A549 (cell line): ENCODE measurements at regions not wholly inside any gene's neighbourhood (a gene's known extent, or its start where the extent isn't known, plus 50 kb on each side); places are given as distances from the start of the nearest gene placed in this dataset.

Experiments
- ATAC-seq, 2 experiments: fragments of 200-7000 bp in 1 of 2; fragments of >200 bp in 1 of 2; cut with Nextera tagmentation in 1 of 2; cut with Tn5 transposase in 1 of 2; 3 replicates each; pipeline versions ENCODE4 v1.8.0 to v1.9.1; 2018 to 2020; ENCODE audit warnings: mild to moderate bottlenecking in 1 of 2, moderate library complexity in 1 of 2
- CTCF ChIA-PET: fragments of 300-600 bp; sonication (Branson Sonifier 250); formaldehyde crosslinking; extraction: SDS; loops from one replicate; lab custom pipeline; 2021; ENCODE audit warnings: antibody characterized with exemption, inconsistent platforms; lab: Yijun Ruan, JAX
- POLR2A ChIA-PET: fragments of 350-600 bp; formaldehyde crosslinking; extraction: SDS; loops from one replicate; lab custom pipeline; 2021; ENCODE audit warnings: antibody characterized with exemption, inconsistent platforms; lab: Yijun Ruan, JAX
- DNase-seq, 2 experiments: peaks; one replicate each; pipeline versions ENCODE4 v3.0.0 to v3.0.0-alpha.2; 2011 to 2016; ENCODE audit warnings: low read depth in 1 of 2, low spot score in 1 of 2
- FAIRE-seq: peaks from 2 replicates; lab custom pipeline; 2011; peaks lifted over from hg19 to GRCh38; lab: Jason Lieb, UNC
- H3K27ac ChIP-seq, 2 experiments: fragments of >200 bp; sonication (Bioruptor Twin); formaldehyde crosslinking; 3 replicates each; pipeline ENCODE4 v1.5.1; 2016 to 2017
- H3K4me1 ChIP-seq: fragments of >200 bp; sonication (Bioruptor Twin); formaldehyde crosslinking; 3 replicates; pipeline ENCODE4 v1.6.1; 2016
- H3K4me2 ChIP-seq: fragments of >200 bp; sonication (Bioruptor Twin); formaldehyde crosslinking; 3 replicates; pipeline ENCODE4 v1.6.1; 2016
- H3K4me3 ChIP-seq: fragments of >200 bp; sonication (Bioruptor Twin); formaldehyde crosslinking; 3 replicates; pipeline ENCODE4 v1.5.1; 2016
- H3K9me3 ChIP-seq: fragments of >200 bp; sonication (Bioruptor Twin); formaldehyde crosslinking; 3 replicates; pipeline ENCODE4 v1.6.1; 2016
- CBX2 ChIP-seq: fragments of 200-600 bp; sonication (generic); IDR thresholded peaks from 2 replicates; pipeline ENCODE4 v1.6.1; 2016; ENCODE audit warnings: low read depth, mild to moderate bottlenecking, borderline replicate concordance
- ESRRA ChIP-seq: fragments of 150-350 bp; IDR thresholded peaks from 2 replicates; pipeline ENCODE4 v1.6.1; 2014; ENCODE audit warnings: mild to moderate bottlenecking, low read length, borderline replicate concordance
- FOSL2 ChIP-seq, 2 experiments: fragments of 450-650 bp in 1 of 2; fragments of >200 bp in 1 of 2; sonication (Bioruptor Twin) in 1 of 2; formaldehyde crosslinking; IDR thresholded peaks; 2 replicates each; pipeline versions ENCODE4 v1.5.0 to v1.6.1; 2016 to 2020; ENCODE audit warnings: mild to moderate bottlenecking in 1 of 2, moderate library complexity in 1 of 2
- FOXS1 ChIP-seq: fragments of 250-450 bp; sonication (Bioruptor Pico); IDR thresholded peaks from 2 replicates; pipeline ENCODE4 v1.5.0; 2020; ENCODE audit warnings: mild to moderate bottlenecking, moderate library complexity
- HOXB13 ChIP-seq: fragments of 250-450 bp; sonication (Bioruptor Pico); IDR thresholded peaks from 2 replicates; pipeline ENCODE4 v1.5.0; 2020; ENCODE audit warnings: low read depth, mild to moderate bottlenecking, moderate library complexity
- JUN ChIP-seq, 2 experiments: fragments of >200 bp; sonication (Bioruptor Twin); formaldehyde crosslinking; IDR thresholded peaks; 2 replicates in 1 of 2; 3 replicates in 1 of 2; pipeline ENCODE4 v1.6.1; 2016 to 2017
- KDM1A ChIP-seq: fragments of 200-600 bp; sonication (generic); IDR thresholded peaks from 2 replicates; pipeline ENCODE4 v1.6.1; 2016; ENCODE audit warnings: low read depth, mild to moderate bottlenecking
- KDM5A ChIP-seq: fragments of 200-600 bp; sonication (generic); IDR thresholded peaks from 2 replicates; pipeline ENCODE4 v1.6.1; 2016; ENCODE audit warnings: antibody characterized with exemption, mild to moderate bottlenecking
- MAX ChIP-seq: IDR thresholded peaks from 2 replicates; pipeline ENCODE4 v1.6.1; 2012
- NFE2L2 ChIP-seq: fragments of 150-350 bp; conservative IDR thresholded peaks from 2 replicates; pipeline ENCODE4 v1.6.1; 2014; ENCODE audit warnings: low read length
- POLR2A ChIP-seq: IDR thresholded peaks from 2 replicates; pipeline ENCODE4 v1.6.1; 2012; ENCODE audit warnings: mild to moderate bottlenecking, low read length
- POLR2AphosphoS2 ChIP-seq: conservative IDR thresholded peaks from 2 replicates; pipeline ENCODE4 v1.6.1; 2012; ENCODE audit warnings: low read length, improper control_type of control experiment, inconsistent platforms
- REST ChIP-seq: fragments of 200-600 bp; sonication (generic); IDR thresholded peaks from 2 replicates; pipeline ENCODE4 v1.6.1; 2016; ENCODE audit warnings: antibody characterized with exemption, mild to moderate bottlenecking, moderate library complexity
- RNF2 ChIP-seq: fragments of 200-600 bp; sonication (generic); IDR thresholded peaks from 2 replicates; pipeline ENCODE4 v1.6.1; 2016; ENCODE audit warnings: low read depth, mild to moderate bottlenecking, antibody characterized with exemption, moderate library complexity, borderline replicate concordance
- SREBF2 ChIP-seq: fragments of 450-650 bp; IDR thresholded peaks from 2 replicates; pipeline ENCODE4 v1.6.1; 2014; ENCODE audit warnings: mild to moderate bottlenecking, moderate library complexity
- TFCP2L1 ChIP-seq: fragments of 250-450 bp; sonication (Bioruptor Pico); IDR thresholded peaks from 2 replicates; pipeline ENCODE4 v1.5.0; 2021; ENCODE audit warnings: mild to moderate bottlenecking
- ZNF302 ChIP-seq: fragments of 250-450 bp; sonication (Bioruptor Pico); IDR thresholded peaks from 2 replicates; pipeline ENCODE4 v1.9.0; 2021; ENCODE audit warnings: inconsistent platforms, mild to moderate bottlenecking, moderate library complexity
- ZSCAN20 ChIP-seq: fragments of 250-450 bp; sonication (Bioruptor Pico); IDR thresholded peaks from 2 replicates; pipeline ENCODE4 v1.8.0; 2022; ENCODE audit warnings: mild to moderate bottlenecking, moderate library complexity
- WGBS: methylation state at CpG from one replicate; pipeline ENCODE4 v1.1.6; 2017; ENCODE audit errors: missing lambda C conversion rate; 5-methylcytosine and 5-hydroxymethylcytosine counted together
- TF ChIP-seq, protein P1 (sequence below): fragments of 250-450 bp; sonication (Bioruptor Pico); IDR thresholded peaks from 2 replicates; pipeline ENCODE4 v1.5.0; 2020; ENCODE audit warnings: low read depth, mild to moderate bottlenecking, moderate library complexity
- TF ChIP-seq, protein P2 (sequence below): fragments of 150-350 bp; IDR thresholded peaks from 2 replicates; pipeline ENCODE4 v1.6.1; 2014; ENCODE audit warnings: low read depth, mild to moderate bottlenecking, low read length
- TF ChIP-seq, protein P3 (sequence below): fragments of 450-650 bp; IDR thresholded peaks from 2 replicates; pipeline ENCODE4 v1.6.1; 2014; ENCODE audit warnings: antibody characterized with exemption
- TF ChIP-seq, protein P4 (sequence below): fragments of 250-450 bp; sonication (Bioruptor Pico); IDR thresholded peaks from 2 replicates; pipeline ENCODE4 v1.5.0; 2021; ENCODE audit warnings: mild to moderate bottlenecking, moderate library complexity, borderline replicate concordance
- TF ChIP-seq, protein P5 (sequence below): fragments of >200 bp; sonication (Bioruptor Twin); formaldehyde crosslinking; IDR thresholded peaks from 3 replicates; pipeline ENCODE4 v1.5.1; 2016

DNA sequence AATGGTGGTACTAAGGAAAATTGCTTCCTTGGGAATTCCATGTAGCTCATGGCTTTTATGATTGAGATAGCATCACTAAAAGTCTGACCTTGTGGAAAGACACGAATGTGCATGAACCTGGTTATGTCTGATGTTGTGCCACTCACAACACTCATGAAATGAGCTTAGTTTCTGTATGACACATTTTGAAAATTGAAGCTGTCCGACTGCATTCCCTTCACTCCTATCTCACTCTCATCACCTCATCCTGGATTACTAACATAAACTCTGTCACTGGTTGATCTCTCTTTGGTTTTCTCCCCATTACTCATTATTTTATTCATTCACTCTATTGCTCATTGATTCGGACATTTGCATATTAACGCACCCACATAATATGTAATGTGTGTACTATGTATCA lies 190.0 kb upstream of the VWC2 start:
- no peak overlapping the region for H3K4me2 ChIP-seq
- DNase-seq (no peak), FAIRE-seq (no peak), ATAC-seq (no peak)
- POLR2A ChIA-PET, result no interaction called here
- no peak overlapping the region for H3K4me3 ChIP-seq
- no peaks in the 10 kb centered on the region for H3K4me1 ChIP-seq
- H3K9me3 ChIP-seq, result no peaks in the 10 kb centered on the region
- CTCF ChIA-PET, result no interaction called here
- no peak for TF ChIP-seq TFCP2L1 (CRISPR knock-in tag)
- no peak for TF ChIP-seq NFE2L2
- TF ChIP-seq, protein P1, sequence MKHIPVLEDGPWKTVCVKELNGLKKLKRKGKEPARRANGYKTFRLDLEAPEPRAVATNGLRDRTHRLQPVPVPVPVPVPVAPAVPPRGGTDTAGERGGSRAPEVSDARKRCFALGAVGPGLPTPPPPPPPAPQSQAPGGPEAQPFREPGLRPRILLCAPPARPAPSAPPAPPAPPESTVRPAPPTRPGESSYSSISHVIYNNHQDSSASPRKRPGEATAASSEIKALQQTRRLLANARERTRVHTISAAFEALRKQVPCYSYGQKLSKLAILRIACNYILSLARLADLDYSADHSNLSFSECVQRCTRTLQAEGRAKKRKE (CRISPR knock-in tag), result no peak
- TF ChIP-seq HOXB13 (CRISPR knock-in tag), result no peak
- TF ChIP-seq, protein P2, sequence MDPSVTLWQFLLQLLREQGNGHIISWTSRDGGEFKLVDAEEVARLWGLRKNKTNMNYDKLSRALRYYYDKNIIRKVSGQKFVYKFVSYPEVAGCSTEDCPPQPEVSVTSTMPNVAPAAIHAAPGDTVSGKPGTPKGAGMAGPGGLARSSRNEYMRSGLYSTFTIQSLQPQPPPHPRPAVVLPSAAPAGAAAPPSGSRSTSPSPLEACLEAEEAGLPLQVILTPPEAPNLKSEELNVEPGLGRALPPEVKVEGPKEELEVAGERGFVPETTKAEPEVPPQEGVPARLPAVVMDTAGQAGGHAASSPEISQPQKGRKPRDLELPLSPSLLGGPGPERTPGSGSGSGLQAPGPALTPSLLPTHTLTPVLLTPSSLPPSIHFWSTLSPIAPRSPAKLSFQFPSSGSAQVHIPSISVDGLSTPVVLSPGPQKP, result no peak
- TF ChIP-seq KDM1A, result no peak
- TF ChIP-seq, protein P3, sequence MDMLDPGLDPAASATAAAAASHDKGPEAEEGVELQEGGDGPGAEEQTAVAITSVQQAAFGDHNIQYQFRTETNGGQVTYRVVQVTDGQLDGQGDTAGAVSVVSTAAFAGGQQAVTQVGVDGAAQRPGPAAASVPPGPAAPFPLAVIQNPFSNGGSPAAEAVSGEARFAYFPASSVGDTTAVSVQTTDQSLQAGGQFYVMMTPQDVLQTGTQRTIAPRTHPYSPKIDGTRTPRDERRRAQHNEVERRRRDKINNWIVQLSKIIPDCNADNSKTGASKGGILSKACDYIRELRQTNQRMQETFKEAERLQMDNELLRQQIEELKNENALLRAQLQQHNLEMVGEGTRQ, result no peak
- no peak for TF ChIP-seq JUN (IDR thresholded peaks at IDR 0.05)
- TF ChIP-seq ZNF302 (CRISPR knock-in tag), result no peak
- TF ChIP-seq, protein P4, sequence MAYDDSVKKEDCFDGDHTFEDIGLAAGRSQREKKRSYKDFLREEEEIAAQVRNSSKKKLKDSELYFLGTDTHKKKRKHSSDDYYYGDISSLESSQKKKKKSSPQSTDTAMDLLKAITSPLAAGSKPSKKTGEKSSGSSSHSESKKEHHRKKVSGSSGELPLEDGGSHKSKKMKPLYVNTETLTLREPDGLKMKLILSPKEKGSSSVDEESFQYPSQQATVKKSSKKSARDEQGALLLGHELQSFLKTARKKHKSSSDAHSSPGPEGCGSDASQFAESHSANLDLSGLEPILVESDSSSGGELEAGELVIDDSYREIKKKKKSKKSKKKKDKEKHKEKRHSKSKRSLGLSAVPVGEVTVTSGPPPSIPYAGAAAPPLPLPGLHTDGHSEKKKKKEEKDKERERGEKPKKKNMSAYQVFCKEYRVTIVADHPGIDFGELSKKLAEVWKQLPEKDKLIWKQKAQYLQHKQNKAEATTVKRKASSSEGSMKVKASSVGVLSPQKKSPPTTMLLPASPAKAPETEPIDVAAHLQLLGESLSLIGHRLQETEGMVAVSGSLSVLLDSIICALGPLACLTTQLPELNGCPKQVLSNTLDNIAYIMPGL (CRISPR knock-in tag), result no peak
- no peak for TF ChIP-seq CBX2
- no peak for TF ChIP-seq RNF2
- no peak for TF ChIP-seq KDM5A
- no peak for TF ChIP-seq SREBF2
- TF ChIP-seq FOXS1, result no peak
- 7% methylated on average over 4 of the region's 4 CpGs for WGBS
- no peak overlapping the region for H3K27ac ChIP-seq

DNA sequence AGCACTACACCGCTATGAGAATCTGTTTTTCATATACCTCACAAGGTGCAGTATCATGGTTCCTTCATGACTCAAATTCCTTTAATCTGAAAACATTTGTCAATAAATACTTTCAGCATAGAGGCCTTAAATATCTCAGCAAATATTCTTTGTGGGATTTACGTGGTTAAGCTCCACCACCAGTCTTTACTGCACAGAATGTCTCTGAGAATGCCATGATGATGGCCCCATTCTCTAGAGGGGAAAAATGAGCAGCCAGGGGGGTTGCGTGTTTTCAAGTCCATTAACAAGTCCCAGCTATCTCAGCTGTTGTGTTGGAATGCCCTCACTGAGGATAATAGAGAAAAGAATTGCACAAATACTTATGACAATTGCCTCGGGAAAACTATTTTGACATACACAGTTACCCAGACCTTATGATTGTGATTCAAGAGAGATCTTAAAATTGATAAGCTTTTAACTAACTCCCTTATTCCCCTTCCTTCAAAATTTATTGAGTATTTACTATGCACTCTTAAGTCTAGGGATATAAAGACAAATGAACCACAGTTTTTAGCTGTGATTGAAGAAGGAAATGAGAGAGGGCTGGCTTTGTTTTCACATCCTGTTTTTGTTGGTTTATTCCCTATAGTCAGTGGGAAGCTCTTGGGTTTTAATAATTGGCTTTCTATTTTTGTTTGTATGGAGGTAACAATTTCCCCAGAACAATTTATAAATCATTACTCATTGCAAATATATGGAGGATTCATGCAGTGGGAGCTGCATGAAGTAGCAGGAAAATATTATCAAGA lies 176.5 kb upstream of the VWC2 start:
- Histone ChIP-seq H3K4me3 (no peak overlapping the region), H3K4me1 (no peaks in the 10 kb centered on the region), H3K4me2 (no peak overlapping the region), H3K27ac (no peak overlapping the region), H3K9me3 (no peaks in the 10 kb centered on the region)
- TF ChIP-seq, protein P4 (CRISPR knock-in tag), result no peak
- TF ChIP-seq, protein P5, sequence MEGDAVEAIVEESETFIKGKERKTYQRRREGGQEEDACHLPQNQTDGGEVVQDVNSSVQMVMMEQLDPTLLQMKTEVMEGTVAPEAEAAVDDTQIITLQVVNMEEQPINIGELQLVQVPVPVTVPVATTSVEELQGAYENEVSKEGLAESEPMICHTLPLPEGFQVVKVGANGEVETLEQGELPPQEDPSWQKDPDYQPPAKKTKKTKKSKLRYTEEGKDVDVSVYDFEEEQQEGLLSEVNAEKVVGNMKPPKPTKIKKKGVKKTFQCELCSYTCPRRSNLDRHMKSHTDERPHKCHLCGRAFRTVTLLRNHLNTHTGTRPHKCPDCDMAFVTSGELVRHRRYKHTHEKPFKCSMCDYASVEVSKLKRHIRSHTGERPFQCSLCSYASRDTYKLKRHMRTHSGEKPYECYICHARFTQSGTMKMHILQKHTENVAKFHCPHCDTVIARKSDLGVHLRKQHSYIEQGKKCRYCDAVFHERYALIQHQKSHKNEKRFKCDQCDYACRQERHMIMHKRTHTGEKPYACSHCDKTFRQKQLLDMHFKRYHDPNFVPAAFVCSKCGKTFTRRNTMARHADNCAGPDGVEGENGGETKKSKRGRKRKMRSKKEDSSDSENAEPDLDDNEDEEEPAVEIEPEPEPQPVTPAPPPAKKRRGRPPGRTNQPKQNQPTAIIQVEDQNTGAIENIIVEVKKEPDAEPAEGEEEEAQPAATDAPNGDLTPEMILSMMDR, result no peak
- TF ChIP-seq FOSL2 (IDR thresholded peaks at IDR 0.05), result no peak
- TF ChIP-seq FOSL2 (CRISPR knock-in tag; IDR thresholded peaks at IDR 0.05), result no peak
- no peak for TF ChIP-seq MAX
- no peak for TF ChIP-seq REST
- no peak for TF ChIP-seq ESRRA
- no peak for TF ChIP-seq ZSCAN20
- no peak for TF ChIP-seq POLR2A
- TF ChIP-seq POLR2AphosphoS2, result no peak
- TF ChIP-seq TFCP2L1 (CRISPR knock-in tag), result no peak
- ChIA-PET POLR2A (no interaction called here), CTCF (no interaction called here)
- 3% methylated on average over 4 of the region's 4 CpGs for WGBS
- DNase-seq (no peak), ATAC-seq (no peak), FAIRE-seq (no peak)
